GM21619 (cell line): ENCODE measurements at regions not wholly inside any gene's neighbourhood (a gene's known extent, or its start where the extent isn't known, plus 50 kb on each side); places are given as distances from the start of the nearest gene placed in this dataset.
"Not testable (repeated sequence)": the region's sequence is repeated elsewhere in the genome, so short reads cannot be mapped to it uniquely, and the experiment has no call there.

ENCODE experiments used
- ATAC-seq: cut with Tn5 transposase; IDR thresholded peaks from one replicate; pipeline ENCODE4 v1.9.1; 2021; ENCODE audit not compliant: unreplicated experiment

- no peak for ATAC-seq
These were observed 955.0 kb downstream of the GATA3 start for GRCh38 chr10:9009505-9009904.

- no peak for ATAC-seq
These were observed 955.6 kb downstream of the GATA3 start for GRCh38 chr10:9010093-9010492.

GRCh38 chr10:9010931-9011670, 956.6 kb downstream of the GATA3 start:
- no peak for ATAC-seq

DNA sequence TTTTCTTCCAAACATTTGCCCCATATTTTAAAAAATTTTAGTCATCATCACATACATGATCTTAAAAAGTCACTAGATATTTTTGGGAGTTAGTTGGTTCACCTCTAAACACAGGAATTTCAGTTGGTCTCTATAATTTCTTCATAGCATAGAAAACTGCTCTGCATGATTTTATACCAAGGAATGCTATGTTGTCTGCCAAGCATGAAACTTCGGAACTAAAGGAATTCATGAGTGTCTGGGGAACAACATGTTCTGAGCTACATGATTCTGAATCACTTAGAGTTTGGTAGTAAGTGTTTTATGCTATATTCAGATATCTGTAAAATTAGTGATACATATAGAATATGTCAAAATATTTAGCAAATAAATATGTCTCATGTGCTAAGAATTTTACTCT, 957.8 kb downstream of the GATA3 start:
- ATAC-seq: no peak

DNA sequence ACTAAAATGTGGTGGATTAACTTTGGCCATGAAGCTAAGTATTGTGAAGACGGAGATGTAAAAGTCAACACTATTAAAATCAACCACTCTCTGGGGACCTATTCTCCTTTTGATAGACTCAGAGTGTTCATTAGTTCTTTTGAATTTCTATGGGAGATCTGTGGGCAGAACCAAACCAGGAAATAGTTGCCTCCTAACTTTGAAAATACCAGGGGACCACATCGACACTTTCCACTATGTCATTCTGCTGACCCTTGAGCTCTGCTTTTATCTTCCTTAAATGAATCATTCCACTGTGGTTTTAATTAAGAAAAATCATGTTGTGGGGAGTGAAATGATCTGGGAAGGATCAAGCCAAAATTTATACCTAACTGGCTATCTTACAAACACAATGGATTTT, 960.5 kb downstream of the GATA3 start:
- ATAC-seq: no peak

DNA sequence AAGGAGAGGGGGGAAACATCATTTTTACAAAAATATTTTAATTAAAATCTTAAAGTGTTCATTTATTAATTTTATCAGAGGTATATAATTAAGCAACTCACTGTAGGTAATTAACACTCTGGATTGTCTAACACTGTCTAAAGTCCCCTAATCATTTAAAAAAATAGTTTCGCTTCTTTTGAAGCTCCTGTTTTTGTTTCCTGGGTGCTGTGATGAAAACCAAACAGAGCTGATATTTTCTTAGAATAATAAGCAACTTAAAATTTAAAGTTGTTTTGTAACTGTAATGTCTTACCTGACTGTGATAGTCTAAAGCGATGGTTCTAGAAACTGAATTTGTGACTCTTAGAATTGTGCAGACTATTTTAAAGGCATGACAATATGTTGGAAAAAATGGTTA, 961.0 kb downstream of the GATA3 start:
- no peak for ATAC-seq

- no peak for ATAC-seq
These were observed 962.4 kb downstream of the GATA3 start for GRCh38 chr10:9016930-9017329.

- ATAC-seq: no peak
These were observed 964.0 kb downstream of the GATA3 start for GRCh38 chr10:9018195-9019173.

DNA sequence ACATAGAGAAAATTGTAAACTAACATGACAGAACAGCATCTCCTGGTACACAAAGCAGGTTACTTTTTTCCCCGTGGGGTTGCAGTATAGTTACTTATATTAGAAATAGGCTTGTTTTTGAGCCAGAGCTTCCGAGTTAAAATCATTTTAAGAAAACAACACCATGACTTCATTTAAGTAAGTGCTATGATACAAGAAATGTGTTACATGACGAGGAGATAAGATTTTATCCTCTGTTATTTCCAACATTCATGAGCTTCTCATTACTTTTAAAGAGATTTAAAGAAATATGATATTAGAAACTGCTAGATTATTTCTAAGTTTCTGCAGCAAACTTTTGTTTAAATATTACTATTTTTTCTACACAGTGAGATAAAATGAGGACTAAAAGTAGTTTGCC, 968.7 kb downstream of the GATA3 start:
- ATAC-seq: no peak

GRCh38 chr10:9024210-9024609, 969.7 kb downstream of the GATA3 start:
- ATAC-seq: no peak

DNA sequence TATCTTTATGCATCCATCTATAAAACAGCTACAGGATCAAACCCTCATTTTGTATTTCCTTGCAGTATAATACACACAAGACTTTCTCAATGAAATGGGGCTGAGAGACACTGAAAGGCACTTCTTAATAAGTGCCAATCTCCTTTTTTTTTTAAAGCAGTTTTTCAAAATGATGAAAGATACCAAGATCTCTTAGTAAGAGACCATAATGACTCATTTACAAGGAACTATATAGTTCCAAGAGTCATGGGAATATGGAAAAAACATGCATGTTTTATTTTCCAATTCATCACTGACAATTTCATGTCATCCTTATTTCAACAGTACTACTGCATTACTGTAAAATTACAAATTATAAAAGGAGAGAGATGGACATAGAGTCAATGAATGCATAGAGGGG, 973.7 kb downstream of the GATA3 start:
- no peak for ATAC-seq

DNA sequence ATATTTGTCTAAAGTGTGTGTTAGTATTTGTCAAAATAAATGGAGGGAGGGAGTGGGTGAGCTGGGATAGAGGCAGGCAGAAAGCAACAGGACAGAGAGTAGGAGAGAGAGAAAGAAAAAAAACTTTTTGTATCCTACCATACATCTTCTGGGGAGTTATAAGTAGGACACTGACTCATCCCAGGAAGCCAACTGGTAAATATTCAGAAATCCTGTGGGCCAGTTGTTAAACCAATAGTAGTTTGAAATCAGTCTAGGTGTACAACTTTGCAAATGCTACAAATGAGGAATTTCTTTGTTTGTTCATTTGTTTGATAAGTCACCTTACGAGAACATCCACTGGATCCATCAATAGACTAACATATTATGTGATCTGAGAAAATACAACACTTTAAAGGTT, 980.9 kb downstream of the GATA3 start:
- ATAC-seq: no peak

- no peak for ATAC-seq
These were observed 982.3 kb downstream of the GATA3 start for GRCh38 chr10:9036711-9037204.

GRCh38 chr10:9038146-9038714, 983.7 kb downstream of the GATA3 start:
- no peak for ATAC-seq

GRCh38 chr10:9043466-9043865, 989.0 kb downstream of the GATA3 start:
- ATAC-seq: no peak

GRCh38 chr10:9045311-9045710, 990.8 kb downstream of the GATA3 start:
- ATAC-seq: no peak

DNA sequence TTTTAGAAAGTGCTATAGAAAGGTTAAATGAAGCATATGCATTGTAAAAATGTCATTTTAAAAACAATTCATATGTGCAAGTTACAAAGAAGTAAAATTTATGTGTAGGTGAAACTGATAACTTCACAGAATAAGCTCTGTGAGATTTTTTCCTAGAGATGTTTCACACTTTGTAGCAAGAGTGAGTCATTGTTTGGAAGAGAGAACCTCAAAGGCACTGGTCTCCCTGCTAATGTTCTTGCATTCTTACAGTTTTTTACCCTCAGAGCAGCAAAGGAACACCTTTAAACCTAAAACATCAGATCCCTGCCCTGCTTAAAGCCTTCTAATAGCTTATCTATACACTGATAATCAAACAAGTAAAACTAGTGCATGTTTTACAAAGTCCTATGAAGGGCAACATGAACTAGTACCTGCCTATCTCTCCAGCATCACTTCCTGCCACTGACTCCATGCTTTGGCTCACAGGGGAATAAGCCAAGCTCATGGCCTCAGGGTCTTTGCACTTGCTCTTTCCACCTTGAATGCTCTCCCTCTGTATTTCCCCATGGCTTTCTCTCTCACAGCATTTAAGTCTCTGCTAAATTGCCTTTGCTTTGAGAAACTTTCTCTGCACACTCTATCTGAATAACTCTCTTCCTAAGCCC, 997.0 kb downstream of the GATA3 start:
- no peak for ATAC-seq

DNA sequence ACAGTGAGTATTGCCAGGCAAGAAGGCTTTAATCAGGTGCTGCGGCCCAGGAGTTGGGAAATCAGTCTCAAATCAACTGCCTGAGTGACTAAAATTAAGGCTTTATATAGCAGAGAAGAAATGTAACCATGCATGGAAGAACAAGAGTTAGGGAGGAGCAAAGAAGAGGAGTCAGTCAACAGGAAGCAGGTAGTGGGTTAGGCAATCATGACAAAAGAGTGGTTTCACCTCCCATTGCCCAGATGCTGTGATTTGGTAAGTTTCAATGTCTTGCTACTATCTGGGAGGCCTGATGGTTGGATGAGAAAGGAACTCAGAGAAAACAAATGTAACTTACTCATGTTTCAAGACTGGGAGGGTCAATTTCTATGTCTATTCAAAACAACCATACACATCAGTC, 998.3 kb downstream of the GATA3 start:
- ATAC-seq: no peak

- ATAC-seq: no peak
These were observed 1002.0 kb downstream of the GATA3 start for GRCh38 chr10:9056521-9056920.

- ATAC-seq: not testable (repeated sequence)
These were observed 1002.8 kb downstream of the GATA3 start for GRCh38 chr10:9057293-9057692.

DNA sequence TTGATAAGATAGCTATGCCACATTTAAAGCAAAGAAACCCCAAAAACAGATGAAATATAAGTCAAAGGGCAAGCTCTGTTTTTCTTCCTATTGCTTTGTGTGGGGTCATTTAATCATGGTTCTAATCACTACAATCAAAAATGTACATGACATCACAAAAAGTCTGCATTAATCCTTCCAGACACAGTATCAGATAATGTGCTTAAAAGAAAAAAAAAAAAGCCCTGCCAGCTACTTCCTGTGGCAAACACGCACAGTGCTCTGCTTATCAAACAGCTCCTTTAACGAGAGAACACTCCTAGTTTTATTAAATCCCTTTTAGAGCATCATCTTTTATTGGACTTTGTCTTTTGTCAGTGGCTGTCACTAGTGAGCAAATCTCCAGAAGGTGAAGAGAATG, 1005.8 kb downstream of the GATA3 start:
- ATAC-seq: no peak
